SKM-1 (cell line): ENCODE measurements at regions not wholly inside any gene's neighbourhood (a gene's known extent, or its start where the extent isn't known, plus 50 kb on each side); places are given as distances from the start of the nearest gene placed in this dataset.
"Not testable (repeated sequence)": the region's sequence is repeated elsewhere in the genome, so short reads cannot be mapped to it uniquely, and the experiment has no call there.

Source experiments
- DNase-seq: peaks from one replicate; lab custom pipeline; 2025; ENCODE audit not compliant: unreplicated experiment; lab: John Stamatoyannopoulos, UW

- no peak for DNase-seq
Observed at GRCh38 chr7:113030489-113030888, 56.1 kb downstream of the GPR85 start.

DNA sequence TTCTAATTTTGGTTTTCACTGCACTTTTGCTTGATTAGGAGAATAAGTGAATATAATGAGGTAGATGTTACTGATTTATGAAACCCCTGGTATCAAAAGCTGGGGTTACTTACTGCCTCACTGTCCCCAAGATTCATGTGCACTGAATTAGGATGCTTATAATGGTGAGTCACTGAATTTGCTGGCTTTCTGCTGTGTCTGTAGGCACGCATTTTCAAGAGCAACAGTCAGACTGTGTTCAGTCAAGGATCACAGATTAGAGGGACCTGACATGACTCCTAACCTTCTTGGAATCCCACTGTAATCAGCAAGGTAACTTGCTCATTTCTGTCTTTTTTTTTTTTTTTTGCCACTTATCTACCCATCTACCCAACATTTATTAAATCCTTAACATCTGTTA is 59.7 kb downstream of the GPR85 start:
- no peak for DNase-seq

- DNase-seq: not testable (repeated sequence)
Observed at GRCh38 chr7:113017144-113017857, 69.3 kb downstream of the GPR85 start.

- DNase-seq: no peak
Observed at GRCh38 chr7:113015034-113015645, 71.5 kb downstream of the GPR85 start.

DNA sequence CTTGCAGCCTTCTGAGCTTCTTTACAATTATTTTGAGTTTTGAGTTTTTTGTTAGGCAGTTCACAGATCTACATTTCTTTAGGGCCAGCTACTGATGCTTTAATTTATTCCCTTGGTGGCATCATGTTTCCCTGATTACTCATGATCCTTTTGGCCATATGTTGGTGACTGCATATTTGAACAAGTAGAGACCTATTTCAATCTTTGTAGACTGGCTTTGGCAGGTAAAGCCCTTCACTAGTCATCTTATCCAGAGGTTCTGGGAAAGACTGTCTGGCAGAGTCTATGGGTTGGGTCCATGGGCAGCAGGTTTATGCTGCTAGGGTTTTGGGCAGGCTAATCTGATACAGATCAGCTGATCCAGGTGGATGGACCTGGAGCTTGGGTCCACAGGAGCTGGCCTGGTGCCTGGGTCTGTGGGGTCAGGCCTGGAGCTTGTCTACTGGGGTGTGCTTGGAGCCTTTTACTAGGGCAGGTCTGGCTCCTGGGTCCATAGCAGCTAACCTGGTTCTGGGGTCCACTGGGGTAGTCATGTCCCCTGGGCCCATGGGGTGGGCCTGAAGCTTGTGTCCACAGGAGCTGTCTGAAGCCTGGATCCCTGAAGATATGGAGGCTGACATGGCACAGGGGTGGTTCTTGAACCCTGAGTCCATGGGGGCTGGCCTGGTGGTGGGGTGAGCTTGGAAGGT is 72.7 kb downstream of the GPR85 start:
- DNase-seq: no peak

DNA sequence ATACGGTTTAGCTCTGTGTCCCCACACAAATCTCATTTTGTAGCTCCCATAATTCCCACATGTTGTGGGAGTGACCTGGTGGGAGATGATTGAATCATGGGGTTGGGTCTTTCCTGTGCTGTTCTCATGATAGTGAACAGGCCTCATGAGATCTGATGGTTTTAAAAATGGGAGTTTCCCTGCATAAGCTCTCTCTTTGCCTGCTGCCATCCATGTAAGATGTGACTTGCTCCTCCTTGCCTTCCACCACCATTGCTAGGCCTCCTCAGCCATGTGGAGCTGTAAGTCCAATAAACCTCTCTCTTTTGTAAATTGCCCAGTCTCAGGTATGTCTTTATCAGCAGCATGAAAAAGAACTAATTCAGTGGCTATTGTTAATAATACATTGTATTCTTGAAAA is 73.8 kb downstream of the GPR85 start:
- not testable (repeated sequence) for DNase-seq

DNA sequence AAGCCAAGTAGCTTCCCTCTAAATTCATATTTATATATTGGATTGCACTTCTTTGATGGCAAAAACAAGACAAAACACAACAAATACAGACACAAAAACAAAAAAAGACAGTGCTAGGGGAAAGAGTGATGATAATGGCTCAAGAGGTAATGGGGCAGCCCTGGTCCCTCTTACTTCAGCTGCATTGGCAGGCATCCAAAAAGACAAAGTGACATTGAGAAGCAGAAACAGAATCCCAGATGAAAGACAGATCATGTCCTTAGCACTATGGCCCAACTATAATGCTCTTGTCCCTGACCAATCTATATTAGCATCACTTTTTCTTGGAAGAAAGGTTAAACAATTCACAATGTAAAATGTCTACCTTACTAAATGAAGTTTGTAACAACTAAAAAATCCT is 76.2 kb downstream of the GPR85 start:
- no peak for DNase-seq

GRCh38 chr7:113008755-113009154 is 77.9 kb downstream of the GPR85 start:
- DNase-seq: no peak

- DNase-seq: no peak
Observed at GRCh38 chr7:113004726-113005454, 81.7 kb downstream of the GPR85 start.

- DNase-seq: no peak
Observed at GRCh38 chr7:113000316-113001020, 86.2 kb downstream of the GPR85 start.

DNA sequence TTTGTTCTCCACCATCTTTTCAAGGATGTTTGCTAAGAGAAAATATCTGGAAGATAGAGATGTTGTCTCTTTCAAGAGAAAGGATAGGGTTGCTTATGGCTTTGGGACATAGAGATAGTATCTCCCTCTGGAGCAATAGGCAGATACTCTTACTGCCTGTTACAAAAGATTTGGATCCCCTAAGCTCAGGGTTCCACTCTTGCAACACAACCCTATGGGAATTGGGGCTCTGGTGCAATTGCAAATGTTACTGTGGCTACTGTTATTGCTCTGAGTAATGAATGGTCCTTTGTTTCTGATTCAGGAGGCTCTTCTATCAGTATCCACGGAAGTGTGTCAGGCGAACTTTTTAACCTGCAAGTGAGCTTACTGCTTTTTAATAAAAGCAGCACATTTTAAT is 88.8 kb downstream of the GPR85 start:
- no peak for DNase-seq

GRCh38 chr7:112996331-112996871 is 90.2 kb downstream of the GPR85 start:
- DNase-seq: no peak

DNA sequence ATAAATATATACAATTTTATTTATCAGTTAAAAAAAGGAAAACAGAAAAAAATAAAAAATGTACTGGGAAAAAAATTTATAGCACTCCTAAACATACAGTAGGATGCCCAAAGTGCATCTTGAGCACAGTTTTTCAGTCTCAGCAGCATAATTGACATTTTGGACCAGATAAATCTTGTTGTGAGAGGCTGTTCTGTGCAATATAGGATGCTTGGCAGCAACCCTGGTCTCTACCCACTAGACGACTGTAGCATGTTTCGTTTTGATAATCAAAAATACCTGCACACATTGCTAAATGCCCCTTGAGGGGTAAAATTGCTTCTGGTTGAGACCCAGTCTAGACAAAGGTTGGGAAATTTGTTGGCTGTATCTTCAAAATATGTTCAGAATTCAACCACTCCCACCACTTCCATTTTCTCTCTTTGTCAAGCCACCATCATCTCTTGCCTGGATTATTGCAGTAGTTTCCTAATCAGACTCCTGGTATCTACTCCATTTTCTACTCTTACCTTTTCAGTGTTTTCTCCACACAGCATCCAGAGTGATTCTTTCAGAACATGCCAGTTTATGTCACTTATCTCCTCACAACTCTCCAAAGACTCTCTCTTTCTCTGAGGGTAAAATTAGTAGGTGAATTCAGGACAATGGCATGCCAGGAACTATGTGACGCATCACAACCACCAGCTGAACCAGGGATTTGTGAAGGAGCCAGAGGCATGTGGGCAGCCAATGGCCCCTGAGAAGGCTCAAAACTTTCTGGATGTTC is 91.4 kb downstream of the GPR85 start:
- DNase-seq: no peak

DNA sequence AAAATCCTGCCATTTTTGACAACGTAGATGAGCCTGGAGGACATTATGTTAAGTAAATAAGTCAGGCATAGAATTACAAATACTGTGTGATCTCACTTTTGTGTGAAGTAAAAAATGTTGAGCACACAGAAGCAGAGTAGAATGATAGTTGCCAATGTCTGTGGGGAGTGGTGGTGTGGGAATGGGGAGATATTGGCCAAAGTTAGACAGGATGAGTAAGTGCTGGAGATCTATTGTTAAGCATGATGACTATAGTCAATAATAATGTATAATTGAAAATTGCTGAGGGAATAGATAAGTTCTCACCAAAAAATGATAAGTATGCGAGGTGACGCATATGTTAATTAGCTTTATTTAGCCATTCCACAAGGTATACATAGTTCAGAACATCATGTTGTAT is 92.0 kb downstream of the GPR85 start:
- DNase-seq: no peak

- no peak for DNase-seq
Observed at GRCh38 chr7:112990624-112991023, 96.0 kb downstream of the GPR85 start.

GRCh38 chr7:112989531-112989930 is 97.1 kb downstream of the GPR85 start:
- DNase-seq: no peak

- DNase-seq: no peak
Observed at GRCh38 chr7:112987171-112987570, 99.5 kb downstream of the GPR85 start.

DNA sequence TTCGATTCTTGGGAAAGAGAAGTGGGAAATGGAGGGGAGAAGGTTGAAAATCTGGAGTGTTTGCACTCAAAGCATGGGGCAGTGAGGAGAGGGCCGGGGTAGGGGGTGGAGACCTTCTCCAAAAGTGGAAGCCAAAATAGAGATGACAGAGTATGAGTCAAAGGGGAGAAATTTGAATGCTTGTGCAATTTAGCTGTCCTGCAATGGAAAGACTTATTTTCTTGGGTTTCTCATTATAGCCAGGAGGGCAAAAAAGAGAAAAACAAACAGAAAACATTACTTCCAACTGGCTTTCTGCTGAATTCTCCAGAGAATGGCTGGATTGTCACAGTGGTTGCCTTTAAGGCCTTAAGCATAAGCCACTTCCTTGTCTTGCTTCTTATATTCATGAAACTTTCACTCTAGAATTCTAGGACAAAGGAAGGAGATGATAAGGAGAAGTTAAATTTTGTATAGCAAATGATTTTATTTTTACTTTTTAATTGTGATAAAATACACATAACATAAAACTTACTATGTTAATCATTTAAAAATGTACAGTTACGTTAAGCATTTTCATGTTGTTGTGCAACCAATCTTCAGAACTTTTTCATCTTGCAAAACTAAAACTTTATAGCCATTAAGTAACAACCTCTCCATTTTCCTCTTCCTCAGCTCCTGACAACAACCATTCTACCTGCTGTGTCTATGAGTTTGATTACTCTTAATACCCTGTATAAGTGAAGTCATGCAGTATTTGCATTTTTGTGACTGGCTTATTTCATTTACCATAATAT is 100.2 kb downstream of the GPR85 start:
- DNase-seq: no peak

DNA sequence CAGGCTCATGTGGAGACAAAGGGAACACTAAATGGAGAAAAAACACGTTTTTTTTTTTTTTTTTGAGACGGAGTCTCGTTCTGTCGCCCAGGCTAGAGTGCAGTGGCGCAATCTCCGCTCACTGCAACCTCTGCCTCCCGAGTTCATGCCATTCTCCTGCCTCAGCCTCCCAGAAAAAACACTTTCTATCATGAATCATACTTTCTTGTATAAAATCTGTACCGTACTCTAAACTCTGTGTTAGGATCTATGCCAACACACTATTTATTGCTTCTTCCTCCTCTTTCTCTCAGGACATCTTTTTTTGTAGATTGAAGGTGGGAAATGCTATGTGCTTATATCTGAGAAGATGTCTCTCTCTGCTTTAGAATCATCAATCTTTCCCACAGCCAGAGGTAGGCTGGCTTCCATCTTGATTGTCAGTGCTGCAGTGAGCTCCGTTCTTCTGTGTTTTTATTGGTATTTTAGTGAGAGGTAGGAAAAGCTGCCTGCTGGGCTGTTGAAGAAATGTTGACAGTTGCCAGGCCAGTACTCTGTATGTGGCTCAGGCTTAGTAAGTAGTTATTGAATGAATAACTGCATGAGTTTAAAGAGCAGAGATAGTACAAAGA is 101.1 kb downstream of the GPR85 start:
- DNase-seq: no peak
